ENCODE measurements at regions not wholly inside any gene's neighbourhood (a gene's known extent, or its start where the extent isn't known, plus 50 kb on each side); places are given as distances from the start of the nearest gene placed in this dataset.

- TF ChIP-seq, protein P1, sequence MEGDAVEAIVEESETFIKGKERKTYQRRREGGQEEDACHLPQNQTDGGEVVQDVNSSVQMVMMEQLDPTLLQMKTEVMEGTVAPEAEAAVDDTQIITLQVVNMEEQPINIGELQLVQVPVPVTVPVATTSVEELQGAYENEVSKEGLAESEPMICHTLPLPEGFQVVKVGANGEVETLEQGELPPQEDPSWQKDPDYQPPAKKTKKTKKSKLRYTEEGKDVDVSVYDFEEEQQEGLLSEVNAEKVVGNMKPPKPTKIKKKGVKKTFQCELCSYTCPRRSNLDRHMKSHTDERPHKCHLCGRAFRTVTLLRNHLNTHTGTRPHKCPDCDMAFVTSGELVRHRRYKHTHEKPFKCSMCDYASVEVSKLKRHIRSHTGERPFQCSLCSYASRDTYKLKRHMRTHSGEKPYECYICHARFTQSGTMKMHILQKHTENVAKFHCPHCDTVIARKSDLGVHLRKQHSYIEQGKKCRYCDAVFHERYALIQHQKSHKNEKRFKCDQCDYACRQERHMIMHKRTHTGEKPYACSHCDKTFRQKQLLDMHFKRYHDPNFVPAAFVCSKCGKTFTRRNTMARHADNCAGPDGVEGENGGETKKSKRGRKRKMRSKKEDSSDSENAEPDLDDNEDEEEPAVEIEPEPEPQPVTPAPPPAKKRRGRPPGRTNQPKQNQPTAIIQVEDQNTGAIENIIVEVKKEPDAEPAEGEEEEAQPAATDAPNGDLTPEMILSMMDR (IDR thresholded peaks at IDR 0.05; ENCODE audit: borderline replicate concordance, extremely low read depth, low read length, poor library complexity, severe bottlenecking): no peak
- TF ChIP-seq EZH2 (IDR thresholded peaks at IDR 0.05; ENCODE audit: borderline replicate concordance, low read depth, low read length, severe bottlenecking): no peak
Observed at GRCh38 chr18:78919956-78920355, 59.7 kb upstream of the SALL3 start.

Measured in DND-41 (cell line).